Mucosa of rectum (tissue), 2 donors: ENCODE measurements at regions not wholly inside any gene's neighbourhood (a gene's known extent, or its start where the extent isn't known, plus 50 kb on each side); places are given as distances from the start of the nearest gene placed in this dataset.

ENCODE experiments used
- H3K27ac ChIP-seq, 2 donors: one replicate each; pipeline ENCODE4 v1.7.0; 2013; ENCODE audit warnings: inconsistent platforms in 2 of 2, low read depth in 2 of 2, low read length in 2 of 2
- H3K27me3 ChIP-seq, 2 donors: one replicate each; pipeline ENCODE4 v1.7.0; 2013; ENCODE audit warnings: low read length in 2 of 2; ENCODE audit not compliant: control insufficient read depth in 2 of 2, insufficient read depth in 2 of 2
- H3K36me3 ChIP-seq, 2 donors: one replicate each; pipeline ENCODE4 v1.7.0; 2013; ENCODE audit warnings: low read length in 2 of 2; ENCODE audit not compliant: control insufficient read depth in 2 of 2, insufficient read depth in 2 of 2
- H3K4me1 ChIP-seq, 2 donors: one replicate each; pipeline ENCODE4 v1.7.0; 2013; ENCODE audit warnings: low read length in 2 of 2, mild to moderate bottlenecking in 1 of 2; ENCODE audit not compliant: control insufficient read depth in 2 of 2, insufficient read depth in 2 of 2
- H3K4me3 ChIP-seq, 2 donors: one replicate each; pipeline ENCODE4 v1.7.0; 2013; ENCODE audit warnings: low read length in 2 of 2
- H3K9ac ChIP-seq, 2 donors: one replicate each; pipeline ENCODE4 v1.7.0; 2013; ENCODE audit warnings: low read length in 2 of 2, low read depth in 1 of 2, mild to moderate bottlenecking in 1 of 2
- H3K9me3 ChIP-seq, 2 donors: one replicate each; pipeline ENCODE4 v1.7.0; 2013; ENCODE audit warnings: low read length in 2 of 2; ENCODE audit not compliant: control insufficient read depth in 2 of 2
- donor health status: healthy.
- donor health status: Normal muscosa, but diverticular disease.

DNA sequence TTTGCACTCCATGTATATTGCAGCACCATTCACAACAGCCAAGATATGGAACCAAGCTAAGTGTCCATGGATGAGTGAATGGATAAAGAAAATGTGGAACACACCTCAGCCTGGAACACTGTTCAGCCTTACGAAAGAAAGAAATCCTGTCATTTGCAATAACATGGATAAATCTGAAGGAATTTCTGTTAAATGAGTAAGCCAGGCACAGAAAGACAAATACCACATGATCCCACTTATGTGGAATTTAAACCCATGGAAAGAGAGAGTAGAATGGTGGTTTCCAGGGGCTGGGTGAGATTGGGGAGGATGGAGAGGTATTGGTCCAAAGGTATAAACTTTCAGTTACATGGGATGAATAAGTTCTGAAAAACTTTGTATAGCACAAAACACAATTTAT lies 228.9 kb upstream of the CD180 start:
- Histone ChIP-seq H3K27ac (no peak overlapping the region), H3K27me3 (no peaks in the 10 kb centered on the region)

DNA sequence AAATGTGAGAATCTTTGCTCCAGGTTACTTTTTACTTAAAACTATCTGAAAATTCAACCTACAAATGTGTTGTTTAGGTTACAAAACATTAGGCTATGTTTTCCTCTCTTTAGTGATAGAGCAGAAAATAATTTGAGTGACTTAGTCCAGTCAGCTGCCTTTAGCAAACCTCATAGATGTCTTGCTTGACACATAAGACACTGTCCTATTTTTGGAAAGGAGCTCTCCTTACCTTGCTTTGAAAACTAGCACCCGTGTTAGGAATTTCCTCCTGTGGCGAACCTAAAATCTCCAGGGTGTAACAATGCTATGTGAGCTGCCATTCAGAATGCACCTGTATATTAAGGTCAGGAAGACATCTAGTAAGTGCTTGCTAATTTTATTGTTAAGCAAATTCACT lies 221.2 kb upstream of the CD180 start:
- H3K9me3 ChIP-seq: no peaks in the 10 kb centered on the region
- no peaks in the 10 kb centered on the region for H3K36me3 ChIP-seq
- H3K9ac ChIP-seq: no peak overlapping the region
- no peaks in the 10 kb centered on the region for H3K4me1 ChIP-seq
- no peak overlapping the region for H3K27ac ChIP-seq
- H3K27me3 ChIP-seq: no peaks in the 10 kb centered on the region
- no peak overlapping the region for H3K4me3 ChIP-seq

More for the DNA sequence above, 228.9 kb upstream of the CD180 start:
- no peaks in the 10 kb centered on the region for H3K9me3 ChIP-seq
- no peaks in the 10 kb centered on the region for H3K4me1 ChIP-seq
- no peaks in the 10 kb centered on the region for H3K36me3 ChIP-seq
- no peak overlapping the region for H3K4me3 ChIP-seq
- H3K9ac ChIP-seq: no peak overlapping the region

DNA sequence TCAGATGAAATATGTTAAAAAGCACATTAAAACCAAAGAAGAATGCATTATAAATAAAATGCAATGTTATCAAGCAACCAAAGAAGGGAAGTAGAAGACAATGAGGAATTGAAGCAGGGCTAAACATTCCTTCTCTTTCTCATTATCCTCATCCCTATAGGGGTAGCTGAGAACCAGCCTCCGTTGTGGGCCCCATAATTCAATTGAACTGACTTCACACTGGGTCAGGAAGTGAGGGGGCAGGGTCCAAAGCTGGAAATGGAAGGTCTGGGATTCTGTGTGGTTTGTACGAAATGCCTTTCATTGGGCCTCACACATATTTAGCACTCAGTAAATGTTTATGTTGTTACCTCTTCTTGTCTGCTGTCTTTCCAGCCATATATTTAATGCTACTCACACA lies 220.4 kb upstream of the CD180 start:
- Histone ChIP-seq H3K4me3 (no peak overlapping the region), H3K4me1 (no peaks in the 10 kb centered on the region), H3K9me3 (no peaks in the 10 kb centered on the region), H3K36me3 (no peaks in the 10 kb centered on the region), H3K27me3 (no peaks in the 10 kb centered on the region), H3K27ac (no peak overlapping the region), H3K9ac (no peak overlapping the region)

DNA sequence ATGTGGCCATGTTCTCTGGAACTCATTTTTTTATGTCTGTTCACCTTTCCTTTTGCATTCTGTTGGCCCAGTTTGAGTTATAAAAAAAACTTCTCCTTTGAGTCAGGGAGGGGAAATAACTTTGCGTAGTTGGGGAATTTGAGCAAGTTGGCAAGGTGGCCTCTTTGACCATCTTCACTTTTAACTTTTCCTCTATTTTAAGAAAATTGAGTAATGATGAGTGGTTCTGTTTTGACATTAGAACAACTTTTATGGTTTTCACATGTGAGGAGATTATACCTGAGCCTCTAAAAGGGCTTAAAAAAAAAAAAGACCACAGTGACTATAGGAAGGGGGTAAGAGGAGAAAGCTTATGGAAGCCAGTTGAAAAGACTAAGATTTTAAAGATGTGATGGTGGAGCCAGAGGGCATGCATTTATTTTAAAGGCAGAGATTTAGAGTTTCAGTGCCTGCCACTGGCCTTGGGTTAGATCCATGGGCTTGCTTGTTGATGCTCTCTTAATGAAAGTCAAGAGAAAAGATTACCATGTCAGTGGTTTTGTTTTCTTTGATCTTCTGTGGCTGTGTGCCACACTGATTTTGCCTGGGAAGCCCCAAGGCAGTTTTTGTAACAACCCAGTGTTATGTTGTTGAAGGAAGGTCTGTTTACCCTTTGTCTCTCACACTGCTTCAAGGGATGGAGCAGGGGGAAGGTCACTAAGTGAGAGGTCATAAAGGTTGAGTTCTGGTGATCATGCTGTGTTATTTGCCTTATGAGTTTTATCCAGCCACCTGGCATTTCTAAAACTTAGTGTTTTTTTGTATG lies 219.7 kb upstream of the CD180 start:
- Histone ChIP-seq H3K27me3 (no peaks in the 10 kb centered on the region), H3K4me1 (no peaks in the 10 kb centered on the region), H3K9ac (no peak overlapping the region), H3K9me3 (no peaks in the 10 kb centered on the region), H3K4me3 (no peak overlapping the region), H3K27ac (no peak overlapping the region), H3K36me3 (no peaks in the 10 kb centered on the region)

DNA sequence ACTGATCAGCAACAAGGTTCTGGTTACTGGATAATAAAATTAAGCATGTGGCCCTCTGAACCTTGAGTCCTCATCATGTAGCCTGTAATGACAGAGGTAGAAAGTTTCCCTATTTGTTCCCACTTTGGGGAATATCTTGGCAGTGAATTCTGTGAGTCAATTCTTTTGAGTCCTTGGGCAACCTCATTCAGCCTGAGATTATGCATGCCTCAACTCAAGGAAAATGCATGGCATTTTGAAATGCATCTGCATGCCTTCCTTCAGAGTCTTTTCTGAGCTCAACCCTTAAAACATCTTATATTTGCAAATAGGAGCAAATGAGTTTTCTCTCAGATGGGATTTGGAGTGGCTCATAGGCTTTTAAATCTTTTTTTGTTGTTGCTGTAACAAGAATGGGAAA lies 218.1 kb upstream of the CD180 start:
- Histone ChIP-seq H3K27me3 (no peaks in the 10 kb centered on the region), H3K36me3 (no peaks in the 10 kb centered on the region), H3K9me3 (no peaks in the 10 kb centered on the region), H3K9ac (no peak overlapping the region), H3K4me1 (no peaks in the 10 kb centered on the region), H3K27ac (no peak overlapping the region), H3K4me3 (no peak overlapping the region)

DNA sequence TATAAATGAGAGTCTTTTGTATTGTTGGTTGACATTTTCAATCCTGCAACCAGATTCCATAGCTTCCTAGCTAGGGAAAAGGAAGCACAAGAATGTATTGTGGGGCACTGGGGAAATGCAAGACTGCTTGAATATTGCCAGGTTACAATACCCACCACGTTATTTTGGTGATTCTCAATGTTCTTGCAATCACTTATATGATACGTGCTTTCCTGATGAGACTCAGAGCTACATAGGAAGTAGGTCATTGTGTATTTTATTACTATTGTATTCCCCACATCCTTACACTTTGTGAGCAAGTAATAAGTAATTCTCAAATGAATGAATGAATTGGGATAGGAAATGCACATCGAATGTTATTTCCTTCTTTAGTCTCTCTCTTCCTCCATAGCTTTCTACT lies 217.1 kb upstream of the CD180 start:
- Histone ChIP-seq H3K27me3 (no peaks in the 10 kb centered on the region), H3K9me3 (no peaks in the 10 kb centered on the region), H3K4me1 (no peaks in the 10 kb centered on the region), H3K4me3 (no peak overlapping the region), H3K9ac (no peak overlapping the region), H3K36me3 (no peaks in the 10 kb centered on the region), H3K27ac (no peak overlapping the region)

DNA sequence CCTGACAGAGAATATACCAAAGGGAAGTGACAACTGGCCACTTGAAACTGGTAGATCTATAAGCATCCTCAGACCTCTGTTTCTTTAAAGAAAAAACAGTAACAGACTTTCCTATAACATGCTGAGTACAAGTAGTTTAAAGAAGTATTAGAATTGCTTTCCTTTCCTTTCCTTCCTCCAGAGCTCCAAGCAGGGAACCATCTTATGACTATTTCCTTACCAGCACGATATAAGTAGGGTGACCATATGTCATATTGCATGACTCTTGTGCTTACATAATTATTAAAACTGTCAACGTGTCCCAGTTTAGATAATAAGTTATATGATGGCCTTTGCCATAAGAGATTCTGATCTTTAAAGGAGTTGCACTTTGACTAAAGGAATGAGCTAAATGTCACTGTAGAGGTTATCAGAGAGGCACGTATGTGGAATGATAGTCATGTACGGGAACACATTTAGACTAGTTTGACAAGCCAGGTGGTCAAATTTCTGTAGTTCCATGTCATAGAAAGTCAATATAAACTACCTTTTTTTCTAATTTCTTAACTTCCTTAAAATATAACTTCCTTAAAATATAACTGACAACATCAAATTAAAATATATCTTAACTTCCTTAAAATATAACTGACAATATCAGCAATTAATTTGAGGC lies 212.7 kb upstream of the CD180 start:
- Histone ChIP-seq H3K27me3 (no peaks in the 10 kb centered on the region), H3K27ac (no peak overlapping the region), H3K4me3 (no peak overlapping the region), H3K4me1 (no peaks in the 10 kb centered on the region), H3K36me3 (no peaks in the 10 kb centered on the region), H3K9me3 (no peaks in the 10 kb centered on the region), H3K9ac (no peak overlapping the region)

DNA sequence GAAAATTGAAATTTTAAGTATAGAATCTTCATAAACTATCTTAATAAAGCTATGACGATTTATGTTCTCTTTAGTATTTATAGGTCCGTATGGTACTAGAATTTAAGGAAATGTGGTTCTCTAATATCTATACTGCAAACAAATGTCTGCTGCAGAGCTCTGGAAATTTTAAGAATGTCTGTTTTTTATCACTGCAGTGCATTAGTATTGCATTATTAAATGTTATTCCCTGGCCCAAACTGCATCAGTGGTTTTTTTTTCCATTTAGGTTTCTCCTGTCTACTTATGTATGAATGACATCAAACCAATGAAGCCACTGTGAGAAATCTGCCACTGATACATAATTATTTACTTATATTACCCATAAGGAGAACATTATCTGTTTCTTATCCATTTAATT lies 211.4 kb upstream of the CD180 start:
- H3K36me3 ChIP-seq: no peaks in the 10 kb centered on the region
- H3K9ac ChIP-seq: no peak overlapping the region
- no peak overlapping the region for H3K4me3 ChIP-seq
- no peaks in the 10 kb centered on the region for H3K27me3 ChIP-seq
- H3K4me1 ChIP-seq: no peaks in the 10 kb centered on the region
- H3K9me3 ChIP-seq: no peaks in the 10 kb centered on the region
- H3K27ac ChIP-seq: no peak overlapping the region

DNA sequence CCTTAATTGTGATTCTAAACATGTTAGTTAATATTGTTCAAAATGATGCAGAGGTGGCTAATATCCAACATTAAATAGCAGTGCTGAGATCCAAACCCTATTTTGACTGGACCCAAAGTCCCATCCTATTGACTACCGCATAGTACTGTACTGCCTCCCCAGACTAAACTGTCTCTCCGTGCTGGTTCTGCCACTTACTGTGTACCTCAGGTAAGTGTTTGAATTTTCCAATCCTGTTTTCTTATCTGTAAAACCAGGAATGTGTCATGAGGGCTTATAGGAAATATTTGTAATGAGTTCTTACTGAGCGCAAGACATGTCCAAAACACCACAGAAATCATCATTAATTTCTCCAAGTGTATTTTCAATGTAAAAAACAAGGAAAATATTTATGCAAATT lies 209.2 kb upstream of the CD180 start:
- no peak overlapping the region for H3K27ac ChIP-seq
- H3K4me1 ChIP-seq: no peaks in the 10 kb centered on the region
- H3K4me3 ChIP-seq: no peak overlapping the region
- H3K27me3 ChIP-seq: no peaks in the 10 kb centered on the region
- no peaks in the 10 kb centered on the region for H3K9me3 ChIP-seq
- H3K9ac ChIP-seq: no peak overlapping the region
- H3K36me3 ChIP-seq: no peaks in the 10 kb centered on the region

DNA sequence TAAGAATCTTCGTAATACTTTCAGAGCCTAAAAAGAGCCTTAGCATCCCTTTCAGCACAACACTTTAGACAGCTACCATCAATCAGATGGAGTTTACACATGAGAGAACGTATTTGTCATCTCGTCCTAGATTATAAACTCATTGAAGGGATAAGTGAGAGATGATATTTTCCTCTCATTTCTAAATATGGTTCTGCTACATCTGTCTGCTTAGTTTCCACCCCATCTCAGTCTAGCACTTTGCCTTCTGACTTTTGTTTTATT lies 208.4 kb upstream of the CD180 start:
- Histone ChIP-seq H3K27me3 (no peaks in the 10 kb centered on the region), H3K9me3 (no peaks in the 10 kb centered on the region), H3K36me3 (no peaks in the 10 kb centered on the region), H3K4me1 (no peaks in the 10 kb centered on the region), H3K27ac (no peak overlapping the region), H3K4me3 (no peak overlapping the region), H3K9ac (no peak overlapping the region)
